Adrenal gland (tissue), 9 donors: ENCODE measurements at regions not wholly inside any gene's neighbourhood (a gene's known extent, or its start where the extent isn't known, plus 50 kb on each side); places are given as distances from the start of the nearest gene placed in this dataset.

Source experiments
- DNase-seq, 7 donors: peaks; one replicate each; pipeline ENCODE4 v3.0.0-alpha.2; 2019 to 2020
- H3K27ac ChIP-seq, 5 donors: fragments of 200-600 bp; sonication (generic) in 4 of 5; 1 replicate in 3 of 5; 2 replicates in 2 of 5; pipeline versions ENCODE4 v1.5.1 to v1.8.0; 2016 to 2020; ENCODE audit warnings: mild to moderate bottlenecking in 1 of 5
- H3K27me3 ChIP-seq: fragments of 200-600 bp; 2 replicates; pipeline ENCODE4 v1.8.0; 2021
- H3K36me3 ChIP-seq, 2 donors: fragments of 200-600 bp; replicated peaks in 1 of 2; 1 replicate in 1 of 2; 2 replicates in 1 of 2; pipeline versions ENCODE4 v1.5.1 to v1.8.0; 2018 to 2022
- H3K4me1 ChIP-seq, 2 donors: fragments of 200-600 bp; replicated peaks in 1 of 2; 1 replicate in 1 of 2; 2 replicates in 1 of 2; pipeline versions ENCODE4 v1.5.1 to v1.8.0; 2018 to 2021
- H3K4me3 ChIP-seq, 4 donors: fragments of 200-600 bp; sonication (generic) in 3 of 4; one replicate each; pipeline ENCODE4 v1.5.1; 2016 to 2018
- H3K9me3 ChIP-seq, 3 donors: fragments of 200-600 bp; sonication (generic) in 1 of 3; replicated peaks in 1 of 3; 1 replicate in 2 of 3; 2 replicates in 1 of 3; pipeline versions ENCODE4 v1.5.1 to v1.8.0; 2016 to 2021
- POLR2A ChIP-seq, 2 donors: fragments of 450-650 bp; IDR thresholded peaks; one replicate each; pipeline ENCODE4 v1.6.1; 2017; ENCODE audit warnings: antibody characterized with exemption in 2 of 2, mild to moderate bottlenecking in 2 of 2, moderate library complexity in 1 of 2
- WGBS, 4 donors: extraction: QIAGEN DNeasy Blood & Tissue Kit in 2 of 4; methylation state at CpG; one replicate each; pipeline versions ENCODE4 v1.1.5 to v1.1.7; 2013 to 2017; 5-methylcytosine and 5-hydroxymethylcytosine counted together
- intact Hi-C, 2 donors: fragments of 100-400 bp; cut with DNase I; formaldehyde crosslinking; loops; one replicate each; pipeline versions ENCODE4 v1.14.1 to v1.15.0; 2022 to 2023
- TF ChIP-seq, protein P1 (sequence below), 6 experiments: fragments of 450-650 bp in 4 of 6; fragments of 200-600 bp in 2 of 6; sonication (generic) in 1 of 6; IDR thresholded peaks; 1 replicate in 5 of 6; 2 replicates in 1 of 6; pipeline versions ENCODE4 v1.5.1 to v1.8.0; 2016 to 2021; ENCODE audit warnings: antibody characterized with exemption in 6 of 6, mild to moderate bottlenecking in 2 of 6, moderate library complexity in 1 of 6
- donor health status: healthy with polysubstance abuse.
- donor health status: Bipolar disorder and iron deficiency.
- donor health status: DM: yes; HTN: yes; CAD: no.
- donor health status: DM: no; HTN: no; CAD: no.
- donor health status: DM: no; HTN: no; CAD: no.

DNA sequence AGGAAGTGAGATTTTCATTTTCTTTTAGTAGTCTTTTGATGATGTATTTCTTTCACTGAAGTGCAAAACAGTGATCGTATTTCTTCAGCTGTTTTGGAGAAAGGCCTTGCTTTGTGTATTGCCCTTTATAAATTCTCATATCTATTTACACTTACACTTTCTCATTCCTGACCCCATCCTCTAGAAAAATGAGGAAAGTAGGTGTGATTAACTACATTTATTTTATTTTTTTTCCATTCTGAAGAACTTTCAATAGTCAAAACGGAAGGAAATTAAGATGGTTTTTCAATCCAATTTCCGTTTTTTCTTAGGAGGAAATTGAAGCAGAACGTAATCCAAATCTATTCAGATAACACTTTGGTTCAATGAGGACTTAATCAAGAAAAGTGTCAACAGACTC is 188.1 kb downstream of the SLITRK5 start:
- no peaks in the 10 kb centered on the region for H3K36me3 ChIP-seq
- 81 to 83% (median 82%) methylated on average over 4 of the region's 4 CpGs for WGBS, 4 donors
- TF ChIP-seq, protein P1, sequence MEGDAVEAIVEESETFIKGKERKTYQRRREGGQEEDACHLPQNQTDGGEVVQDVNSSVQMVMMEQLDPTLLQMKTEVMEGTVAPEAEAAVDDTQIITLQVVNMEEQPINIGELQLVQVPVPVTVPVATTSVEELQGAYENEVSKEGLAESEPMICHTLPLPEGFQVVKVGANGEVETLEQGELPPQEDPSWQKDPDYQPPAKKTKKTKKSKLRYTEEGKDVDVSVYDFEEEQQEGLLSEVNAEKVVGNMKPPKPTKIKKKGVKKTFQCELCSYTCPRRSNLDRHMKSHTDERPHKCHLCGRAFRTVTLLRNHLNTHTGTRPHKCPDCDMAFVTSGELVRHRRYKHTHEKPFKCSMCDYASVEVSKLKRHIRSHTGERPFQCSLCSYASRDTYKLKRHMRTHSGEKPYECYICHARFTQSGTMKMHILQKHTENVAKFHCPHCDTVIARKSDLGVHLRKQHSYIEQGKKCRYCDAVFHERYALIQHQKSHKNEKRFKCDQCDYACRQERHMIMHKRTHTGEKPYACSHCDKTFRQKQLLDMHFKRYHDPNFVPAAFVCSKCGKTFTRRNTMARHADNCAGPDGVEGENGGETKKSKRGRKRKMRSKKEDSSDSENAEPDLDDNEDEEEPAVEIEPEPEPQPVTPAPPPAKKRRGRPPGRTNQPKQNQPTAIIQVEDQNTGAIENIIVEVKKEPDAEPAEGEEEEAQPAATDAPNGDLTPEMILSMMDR (IDR thresholded peaks at IDR 0.05), result no peak
- TF ChIP-seq POLR2A (IDR thresholded peaks at IDR 0.05), result no peak
- H3K4me3 ChIP-seq, result no peak overlapping the region
- no peak overlapping the region for H3K27ac ChIP-seq
- DNase-seq, result no peak
- H3K4me1 ChIP-seq, result no peaks in the 10 kb centered on the region
- H3K27me3 ChIP-seq, result no peaks in the 10 kb centered on the region
- no peaks in the 10 kb centered on the region for H3K9me3 ChIP-seq
- intact Hi-C loops, result no loop called here

DNA sequence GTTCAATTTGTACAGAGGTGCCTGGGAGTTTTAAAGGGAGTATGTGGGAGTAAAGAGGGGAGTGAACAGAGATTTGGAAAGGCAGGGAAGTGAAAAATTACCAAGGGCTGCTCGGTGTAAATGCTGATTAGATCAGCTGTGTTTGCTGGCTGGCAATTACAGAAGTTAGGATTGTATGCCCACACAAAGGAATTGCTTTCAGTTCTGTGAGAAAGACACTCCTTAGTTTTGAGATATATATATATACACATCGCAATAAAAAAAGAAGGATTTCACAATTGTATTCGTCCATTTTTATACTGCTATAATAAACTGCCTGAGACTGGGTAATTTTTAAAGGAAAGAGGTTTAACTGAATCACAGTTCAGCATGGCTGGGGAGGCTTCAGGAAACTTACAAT is 196.3 kb downstream of the SLITRK5 start:
- H3K27ac ChIP-seq, result no peak overlapping the region
- H3K4me1 ChIP-seq, result no peaks in the 10 kb centered on the region
- H3K27me3 ChIP-seq, result no peaks in the 10 kb centered on the region
- intact Hi-C loops, result no loop called here
- 65 to 73% (median 68%) methylated on average over 3 of the region's 3 CpGs for WGBS, 4 donors
- DNase-seq, result no peak
- H3K9me3 ChIP-seq, result no peaks in the 10 kb centered on the region
- H3K36me3 ChIP-seq, result no peaks in the 10 kb centered on the region
- no peak overlapping the region for H3K4me3 ChIP-seq
- no peak for TF ChIP-seq POLR2A (IDR thresholded peaks at IDR 0.05)
- TF ChIP-seq, protein P1 (IDR thresholded peaks at IDR 0.05), result no peak

DNA sequence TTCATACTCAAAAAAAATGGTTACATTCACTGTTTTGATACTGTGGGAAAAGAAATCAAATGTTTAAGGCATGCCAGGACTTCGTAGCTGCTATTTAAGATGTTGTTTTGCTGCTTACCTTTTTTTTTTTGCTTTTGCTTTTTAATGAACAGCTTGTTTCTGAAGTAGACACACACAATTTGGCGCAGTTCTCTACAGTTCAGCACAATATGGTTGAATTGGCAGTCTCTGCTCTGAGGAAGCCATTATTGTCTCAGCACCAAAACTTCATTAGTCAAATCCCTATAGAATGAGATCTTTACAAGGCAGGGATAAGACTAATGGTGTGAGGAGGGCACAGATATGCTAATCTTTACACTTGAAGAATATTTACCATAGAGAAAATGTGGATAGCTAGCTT is 197.6 kb downstream of the SLITRK5 start:
- Histone ChIP-seq H3K9me3 (no peaks in the 10 kb centered on the region), H3K27me3 (no peaks in the 10 kb centered on the region), H3K4me1 (no peaks in the 10 kb centered on the region), H3K4me3 (no peak overlapping the region), H3K27ac (no peak overlapping the region), H3K36me3 (no peaks in the 10 kb centered on the region)
- WGBS, 4 donors, result 74 to 80% (median 76%) methylated on average over 2 of the region's 2 CpGs
- no peak for TF ChIP-seq POLR2A (IDR thresholded peaks at IDR 0.05)
- TF ChIP-seq, protein P1 (IDR thresholded peaks at IDR 0.05), result no peak
- intact Hi-C loops, result no loop called here
- no peak for DNase-seq

DNA sequence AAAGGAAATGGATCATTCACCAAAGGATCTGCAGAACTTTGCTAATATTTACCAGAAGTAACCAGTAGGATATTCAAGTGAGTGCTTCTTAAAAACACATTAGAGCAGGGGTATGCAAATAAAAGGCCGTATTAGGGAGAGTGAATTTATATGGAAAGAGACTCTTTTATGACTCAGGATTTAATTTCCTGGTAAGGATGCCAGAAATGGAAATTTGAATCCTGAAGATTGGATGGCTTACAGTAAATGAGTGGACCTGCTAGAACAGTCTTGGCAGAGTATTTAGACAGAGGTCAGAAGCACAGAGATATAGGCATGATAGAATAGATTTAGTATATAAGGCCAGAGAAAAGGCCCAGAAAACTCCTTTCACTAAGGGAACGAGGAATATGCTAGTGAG is 201.6 kb downstream of the SLITRK5 start:
- 68 to 80% (median 69%) methylated on average over 2 of the region's 2 CpGs for WGBS, 4 donors
- TF ChIP-seq, protein P1 (IDR thresholded peaks at IDR 0.05), result no peak
- TF ChIP-seq POLR2A (IDR thresholded peaks at IDR 0.05), result no peak
- Histone ChIP-seq H3K4me1 (no peaks in the 10 kb centered on the region), H3K27ac (no peak overlapping the region), H3K4me3 (no peak overlapping the region), H3K27me3 (no peaks in the 10 kb centered on the region), H3K36me3 (no peaks in the 10 kb centered on the region), H3K9me3 (no peaks in the 10 kb centered on the region)
- intact Hi-C loops, result no loop called here
- DNase-seq, result no peak
